HEK293 (cell line): ENCODE measurements at regions not wholly inside any gene's neighbourhood (a gene's known extent, or its start where the extent isn't known, plus 50 kb on each side); places are given as distances from the start of the nearest gene placed in this dataset.

ENCODE experiments used
- CTCF ChIA-PET: fragments of 350-600 bp; formaldehyde crosslinking; extraction: SDS; loops from one replicate; lab custom pipeline; 2021; ENCODE audit warnings: antibody characterized with exemption; lab: Yijun Ruan, JAX
- POLR2A ChIA-PET: fragments of 300-600 bp; formaldehyde crosslinking; extraction: SDS; loops from one replicate; lab custom pipeline; 2020; ENCODE audit warnings: antibody characterized with exemption, inconsistent platforms; lab: Yijun Ruan, JAX
- H3K27ac ChIP-seq: fragments of 200-500 bp; sonication (Bioruptor generic); 2 replicates; pipeline ENCODE4 v1.5.1; 2014; ENCODE audit warnings: low read depth, low read length, control low read depth, inconsistent platforms; ENCODE audit errors: extremely low read depth
- H3K36me3 ChIP-seq, 2 experiments: fragments of 200-500 bp in 1 of 2; sonication (Bioruptor generic) in 1 of 2; 1 replicate in 1 of 2; 2 replicates in 1 of 2; pipeline ENCODE4 v1.5.1; 2014 to 2017; ENCODE audit warnings: inconsistent platforms in 2 of 2, low read length in 2 of 2; ENCODE audit not compliant: control insufficient read depth in 2 of 2, insufficient read depth in 1 of 2
- H3K4me1 ChIP-seq: fragments of 200-500 bp; sonication (Bioruptor generic); 2 replicates; pipeline ENCODE4 v1.5.1; 2014; ENCODE audit warnings: mild to moderate bottlenecking, low read length, inconsistent platforms; ENCODE audit not compliant: control insufficient read depth, insufficient read depth
- H3K4me3 ChIP-seq: 2 replicates; pipeline ENCODE4 v1.5.1; 2011; ENCODE audit warnings: low read depth, mild to moderate bottlenecking, control low read depth, low read length, moderate library complexity
- H3K9me3 ChIP-seq: fragments of 200-500 bp; sonication (Bioruptor generic); 2 replicates; pipeline ENCODE4 v1.5.1; 2014; ENCODE audit warnings: low read depth, low read length, inconsistent platforms; ENCODE audit not compliant: control insufficient read depth, insufficient read depth
- BCL6B ChIP-seq: fragments of 450-650 bp; formaldehyde crosslinking; IDR thresholded peaks from 2 replicates; pipeline ENCODE4 v1.5.1; 2017; ENCODE audit warnings: missing biosample characterization, missing genetic modification characterization
- HOXA7 ChIP-seq: sonication (generic); formaldehyde crosslinking; IDR thresholded peaks from 2 replicates; pipeline ENCODE4 v1.8.1; 2022; ENCODE audit warnings: missing genetic modification reagents, borderline replicate concordance
- OSR2 ChIP-seq: fragments of 450-650 bp; formaldehyde crosslinking; IDR thresholded peaks from 2 replicates; pipeline ENCODE4 v1.5.1; 2016; ENCODE audit warnings: missing biosample characterization, missing genetic modification characterization
- PRDM2 ChIP-seq: fragments of 450-650 bp; formaldehyde crosslinking; IDR thresholded peaks from 2 replicates; pipeline ENCODE4 v1.5.1; 2016; ENCODE audit warnings: missing biosample characterization, missing genetic modification characterization, borderline replicate concordance
- PRDM4 ChIP-seq: fragments of 450-650 bp; formaldehyde crosslinking; IDR thresholded peaks from 2 replicates; pipeline ENCODE4 v1.5.1; 2017; ENCODE audit warnings: missing biosample characterization, missing genetic modification characterization
- ZBTB21 ChIP-seq: fragments of 450-650 bp; formaldehyde crosslinking; IDR thresholded peaks from 2 replicates; pipeline ENCODE4 v1.5.1; 2017; ENCODE audit warnings: missing biosample characterization, missing genetic modification characterization
- ZBTB6 ChIP-seq: fragments of 450-650 bp; formaldehyde crosslinking; IDR thresholded peaks from 2 replicates; pipeline ENCODE4 v1.5.1; 2017; ENCODE audit warnings: missing biosample characterization, missing genetic modification characterization
- ZNF112 ChIP-seq: fragments of 450-650 bp; formaldehyde crosslinking; IDR thresholded peaks from 2 replicates; pipeline ENCODE4 v1.5.0; 2017; ENCODE audit warnings: missing biosample characterization, missing genetic modification characterization
- ZNF133 ChIP-seq: fragments of 450-650 bp; formaldehyde crosslinking; IDR thresholded peaks from 2 replicates; pipeline ENCODE4 v1.5.1; 2016; ENCODE audit warnings: missing biosample characterization, missing genetic modification characterization
- ZNF157 ChIP-seq: fragments of 450-650 bp; formaldehyde crosslinking; IDR thresholded peaks from 2 replicates; pipeline ENCODE4 v1.5.1; 2016; ENCODE audit warnings: missing biosample characterization, missing genetic modification characterization
- ZNF558 ChIP-seq: fragments of 450-650 bp; formaldehyde crosslinking; IDR thresholded peaks from 2 replicates; pipeline ENCODE4 v1.5.1; 2016; ENCODE audit warnings: missing biosample characterization, missing genetic modification characterization
- ZNF560 ChIP-seq: fragments of 450-650 bp; formaldehyde crosslinking; IDR thresholded peaks from 2 replicates; pipeline ENCODE4 v1.5.1; 2017; ENCODE audit warnings: missing biosample characterization, missing genetic modification characterization, borderline replicate concordance
- ZNF600 ChIP-seq: fragments of 450-650 bp; formaldehyde crosslinking; IDR thresholded peaks from 2 replicates; pipeline ENCODE4 v1.5.1; 2016; ENCODE audit warnings: missing biosample characterization, missing genetic modification characterization
- ZNF639 ChIP-seq: fragments of 450-650 bp; formaldehyde crosslinking; IDR thresholded peaks from 2 replicates; pipeline ENCODE4 v1.5.1; 2016; ENCODE audit warnings: missing biosample characterization, missing genetic modification characterization

- no peak for TF ChIP-seq PRDM4 (tag by site-specific recombination)
- TF ChIP-seq ZNF558 (tag by site-specific recombination) = no peak
- no peak for TF ChIP-seq ZNF639 (tag by site-specific recombination)
- no peak for TF ChIP-seq ZNF560 (tag by site-specific recombination)
- no peak for TF ChIP-seq ZBTB21
- TF ChIP-seq, all 188 proteins: peak for 0
These were observed 154.3 kb downstream of the MRPL14 start (continued) for GRCh38 chr6:43972913-43973300.

- POLR2A ChIA-PET = interaction anchor here (0.6 kb wide), 1 partner anchor 1034 kb away, joined by 3 read pairs; no protein-coding TSS in a partner anchor
- no peaks in the 10 kb centered on the region for H3K4me1 ChIP-seq
- H3K36me3 ChIP-seq = no peaks in the 10 kb centered on the region
- no peak overlapping the region for H3K27ac ChIP-seq
- TF ChIP-seq ZNF600 (tag by site-specific recombination) (no peak), ZNF157 (no peak), ZNF112 (tag by site-specific recombination) (no peak), HOXA7 (no peak), BCL6B (tag by site-specific recombination) (no peak), ZBTB6 (tag by site-specific recombination) (no peak), PRDM2 (tag by site-specific recombination) (no peak), OSR2 (tag by site-specific recombination) (no peak), ZNF133 (no peak)
- no peaks in the 10 kb centered on the region for H3K9me3 ChIP-seq
- CTCF ChIA-PET = interaction anchor here (0.7 to 1.4 kb wide), 3 partner anchors 27 to 103 kb away, joined by 3 to 4 read pairs (median 3); no protein-coding TSS in a partner anchor
- no peak overlapping the region for H3K4me3 ChIP-seq
These were observed 154.9 kb downstream of the MRPL14 start for GRCh38 chr6:43972179-43972912.
